ENCODE measurements at regions not wholly inside any gene's neighbourhood (a gene's known extent, or its start where the extent isn't known, plus 50 kb on each side); places are given as distances from the start of the nearest gene placed in this dataset.

DNA sequence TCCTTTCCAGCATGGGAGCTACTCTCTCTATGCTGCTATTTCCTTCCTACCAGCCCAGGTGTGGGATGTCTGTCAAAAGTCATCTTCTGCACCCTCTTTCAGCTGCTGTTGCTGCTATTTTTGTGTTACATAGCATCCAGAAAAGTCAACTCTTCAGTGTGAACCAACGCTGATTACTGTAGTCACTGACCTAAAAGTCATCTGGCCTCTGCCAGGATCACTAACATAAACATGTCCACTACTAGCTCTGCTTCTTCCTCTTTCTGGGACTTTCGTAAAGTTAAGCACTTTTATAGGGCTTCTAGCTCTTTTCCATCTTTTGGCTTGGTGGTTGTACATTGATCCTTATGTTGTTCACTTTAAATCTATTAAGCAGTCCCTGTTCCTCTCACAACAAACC is 90.2 kb upstream of the CARD18 start:
- H3K4me3 ChIP-seq (ENCODE audit: low read depth, low read length) = no peak overlapping the region
- DNase-seq (ENCODE audit: low read depth) = no peak
- TF ChIP-seq, protein P1, sequence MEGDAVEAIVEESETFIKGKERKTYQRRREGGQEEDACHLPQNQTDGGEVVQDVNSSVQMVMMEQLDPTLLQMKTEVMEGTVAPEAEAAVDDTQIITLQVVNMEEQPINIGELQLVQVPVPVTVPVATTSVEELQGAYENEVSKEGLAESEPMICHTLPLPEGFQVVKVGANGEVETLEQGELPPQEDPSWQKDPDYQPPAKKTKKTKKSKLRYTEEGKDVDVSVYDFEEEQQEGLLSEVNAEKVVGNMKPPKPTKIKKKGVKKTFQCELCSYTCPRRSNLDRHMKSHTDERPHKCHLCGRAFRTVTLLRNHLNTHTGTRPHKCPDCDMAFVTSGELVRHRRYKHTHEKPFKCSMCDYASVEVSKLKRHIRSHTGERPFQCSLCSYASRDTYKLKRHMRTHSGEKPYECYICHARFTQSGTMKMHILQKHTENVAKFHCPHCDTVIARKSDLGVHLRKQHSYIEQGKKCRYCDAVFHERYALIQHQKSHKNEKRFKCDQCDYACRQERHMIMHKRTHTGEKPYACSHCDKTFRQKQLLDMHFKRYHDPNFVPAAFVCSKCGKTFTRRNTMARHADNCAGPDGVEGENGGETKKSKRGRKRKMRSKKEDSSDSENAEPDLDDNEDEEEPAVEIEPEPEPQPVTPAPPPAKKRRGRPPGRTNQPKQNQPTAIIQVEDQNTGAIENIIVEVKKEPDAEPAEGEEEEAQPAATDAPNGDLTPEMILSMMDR (conservative IDR thresholded peaks at IDR 0.05; ENCODE audit: low read depth, low read length) = no peak

DNA sequence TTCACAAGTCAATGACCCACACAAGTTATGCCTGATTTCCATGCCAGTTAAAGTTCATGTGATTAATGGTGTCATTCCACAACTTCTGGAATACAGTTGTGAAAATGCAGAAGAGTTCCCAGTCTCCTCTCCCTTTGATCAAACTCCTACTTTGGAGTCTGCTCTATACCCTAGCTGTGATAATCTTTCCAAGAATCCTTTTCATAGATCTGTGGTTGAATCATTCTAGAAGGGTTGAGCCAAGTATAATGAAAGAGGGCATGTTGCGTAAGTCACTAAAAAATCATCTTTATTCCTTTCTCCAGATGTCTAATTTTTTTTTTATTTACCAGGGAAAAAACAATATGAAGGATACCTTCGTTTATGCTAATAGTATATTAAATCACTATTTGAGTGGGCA is 89.7 kb upstream of the CARD18 start:
- TF ChIP-seq, protein P1 (conservative IDR thresholded peaks at IDR 0.05; ENCODE audit: low read depth, low read length) = no peak
- no peak for DNase-seq (ENCODE audit: low read depth)

DNA sequence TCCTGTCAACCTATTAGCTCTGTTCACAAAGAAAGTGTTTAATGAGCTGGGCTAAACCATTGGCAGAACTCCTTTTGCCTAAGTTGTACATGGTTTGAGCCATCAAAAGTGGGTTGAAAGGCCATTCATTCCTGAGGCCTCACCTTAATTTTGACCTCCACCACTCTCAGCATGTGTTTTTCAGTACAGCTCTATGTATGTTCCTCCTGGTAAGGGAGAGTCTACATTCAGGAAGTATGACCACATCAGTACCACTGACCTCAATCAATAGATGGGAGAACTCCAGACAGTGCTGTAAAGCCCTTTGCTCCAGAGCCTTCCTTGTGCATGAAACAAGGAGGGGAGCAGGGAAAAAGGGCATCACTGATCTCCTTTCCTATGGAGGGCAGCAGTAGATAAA is 87.8 kb upstream of the CARD18 start:
- DNase-seq (ENCODE audit: low read depth) = no peak
- TF ChIP-seq, protein P1 (conservative IDR thresholded peaks at IDR 0.05; ENCODE audit: low read depth, low read length) = no peak

More for the DNA sequence above, 89.7 kb upstream of the CARD18 start:
- no peak overlapping the region for H3K4me3 ChIP-seq (ENCODE audit: low read depth, low read length)

DNA sequence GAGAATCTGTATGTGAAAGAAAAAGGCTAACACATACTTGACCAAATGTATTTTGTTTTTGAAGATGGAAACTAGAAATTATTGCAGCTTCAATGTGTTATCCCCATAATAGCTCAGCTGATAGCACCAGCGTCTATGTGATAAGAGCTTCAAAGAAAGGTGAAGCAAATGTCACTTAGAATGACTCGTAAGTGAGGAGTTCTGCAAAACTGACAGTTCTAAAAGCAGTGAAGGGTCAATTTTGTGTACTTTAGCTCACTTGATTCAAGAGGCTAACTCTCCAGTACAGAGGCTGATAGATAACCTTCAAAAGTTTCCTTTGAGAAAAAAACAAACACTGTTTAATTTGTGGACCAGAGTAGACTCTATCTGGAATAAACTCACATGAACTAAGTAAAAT is 87.2 kb upstream of the CARD18 start:
- no peak overlapping the region for H3K4me3 ChIP-seq (ENCODE audit: low read depth, low read length)
- TF ChIP-seq, protein P1 (conservative IDR thresholded peaks at IDR 0.05; ENCODE audit: low read depth, low read length) = no peak
- DNase-seq (ENCODE audit: low read depth) = no peak

More for the DNA sequence above, 87.8 kb upstream of the CARD18 start:
- H3K4me3 ChIP-seq (ENCODE audit: low read depth, low read length) = no peak overlapping the region

DNA sequence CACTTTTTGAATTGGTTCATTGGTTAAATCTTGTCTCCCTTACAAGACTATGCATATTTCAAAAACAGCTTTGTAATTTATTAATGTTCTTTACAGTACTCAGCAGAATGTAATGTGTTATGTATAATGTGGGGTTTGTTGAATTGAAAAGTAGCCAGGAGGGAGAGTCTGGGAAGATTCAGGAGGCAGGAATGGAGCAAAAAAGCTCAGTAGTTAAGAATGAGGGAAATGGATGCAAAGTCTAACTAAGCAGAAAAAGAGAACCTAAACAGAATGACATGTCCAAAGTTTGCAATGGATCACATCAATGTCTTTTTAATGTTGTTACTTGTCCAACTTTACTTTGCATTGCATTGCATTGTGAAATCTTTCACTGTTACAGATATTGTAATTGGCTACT is 86.5 kb upstream of the CARD18 start:
- DNase-seq (ENCODE audit: low read depth) = no peak
- TF ChIP-seq, protein P1 (conservative IDR thresholded peaks at IDR 0.05; ENCODE audit: low read depth, low read length) = no peak
- H3K4me3 ChIP-seq (ENCODE audit: low read depth, low read length) = no peak overlapping the region

DNA sequence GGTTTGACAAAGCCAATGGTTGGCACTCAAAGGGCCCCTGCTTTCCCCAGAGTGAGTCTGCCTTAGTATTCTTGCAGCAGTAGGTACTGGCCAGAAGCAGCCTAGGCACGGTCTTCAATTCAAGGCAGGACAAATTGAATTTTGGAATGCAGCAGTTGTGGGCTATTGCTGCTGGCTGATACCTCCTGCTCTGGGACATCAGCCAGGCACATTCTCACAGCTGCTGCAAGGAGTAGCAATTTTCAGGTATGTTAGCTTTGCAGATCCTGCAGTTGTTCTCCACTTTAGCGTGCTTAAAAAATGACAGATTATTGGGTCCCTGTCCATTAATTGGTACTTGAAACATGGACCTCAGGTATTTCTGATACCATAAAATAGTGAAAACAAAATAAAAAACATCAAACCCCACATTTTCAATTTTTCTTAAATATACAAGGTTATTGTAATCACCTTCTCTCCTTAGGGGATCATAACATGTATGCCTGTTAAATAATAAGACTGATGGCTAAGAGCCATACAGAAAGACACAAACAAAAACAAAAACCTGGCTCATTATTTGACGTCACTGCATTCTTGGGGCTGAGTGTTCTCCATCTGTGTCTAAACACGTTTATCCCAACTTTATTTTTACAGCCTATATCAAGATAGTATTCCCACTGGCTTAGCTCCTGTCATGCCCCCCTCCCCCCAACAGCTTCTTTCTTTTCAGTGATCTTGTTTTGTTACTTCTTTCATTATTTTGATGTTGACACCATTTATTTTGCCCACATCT is 85.1 kb upstream of the CARD18 start:
- no peak for DNase-seq (ENCODE audit: low read depth)
- TF ChIP-seq, protein P1 (conservative IDR thresholded peaks at IDR 0.05; ENCODE audit: low read depth, low read length) = no peak
- no peak overlapping the region for H3K4me3 ChIP-seq (ENCODE audit: low read depth, low read length)

DNA sequence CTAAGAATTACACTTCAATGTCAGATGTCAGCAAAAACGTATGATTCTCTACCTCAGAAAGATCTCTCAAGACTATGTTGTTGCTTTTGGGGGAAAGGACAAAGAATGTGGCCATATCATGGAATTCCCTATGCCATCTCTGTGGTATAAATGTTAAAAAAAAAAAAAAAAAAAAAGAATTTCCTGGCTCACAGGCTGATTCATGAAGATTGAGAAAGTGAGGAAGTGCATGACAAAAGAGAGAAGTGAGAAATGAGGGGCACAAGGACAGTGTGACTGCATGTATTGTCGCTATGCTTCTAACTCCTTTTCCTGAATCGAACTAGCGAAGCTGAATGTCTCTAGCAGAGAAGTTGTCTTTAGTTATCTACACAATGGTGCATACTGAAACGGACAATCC is 80.6 kb upstream of the CARD18 start:
- no peak for DNase-seq (ENCODE audit: low read depth)
- H3K4me3 ChIP-seq (ENCODE audit: low read depth, low read length) = no peak overlapping the region
- TF ChIP-seq, protein P1 (conservative IDR thresholded peaks at IDR 0.05; ENCODE audit: low read depth, low read length) = no peak
